ENCODE measurements at regions not wholly inside any gene's neighbourhood (a gene's known extent, or its start where the extent isn't known, plus 50 kb on each side); places are given as distances from the start of the nearest gene placed in this dataset.

GRCh38 chr21:23475281-23476219 is 2131.7 kb downstream of the MRPL39 start (continued):
- no peak for TF ChIP-seq REST (IDR thresholded peaks at IDR 0.05)
- TF ChIP-seq TAF1 (conservative IDR thresholded peaks at IDR 0.05), result no peak
- TF ChIP-seq EGR1 (IDR thresholded peaks at IDR 0.05; ENCODE audit: low read depth in 2 of 2), result no peak
- no peak for TF ChIP-seq CTCF (IDR thresholded peaks at IDR 0.05; ENCODE audit: low read depth, low read length, missing input control)

- Histone ChIP-seq H3K36me3 (ENCODE audit: control insufficient read depth in 4 of 4, insufficient read depth in 3 of 4, low read depth in 1 of 4, low read length in 3 of 4) (no peaks in the 10 kb centered on the region), H3K27me3 (ENCODE audit: control insufficient read depth in 4 of 4, insufficient read depth in 4 of 4, low read length in 3 of 4) (no peaks in the 10 kb centered on the region), H3K9ac (ENCODE audit: low read depth in 1 of 2, low read length in 2 of 2) (no peak overlapping the region), H3K4me1 (ENCODE audit: control insufficient read depth in 4 of 4, insufficient read depth in 4 of 4, low read length in 3 of 4) (no peaks in the 10 kb centered on the region), H3K27ac (ENCODE audit: low read depth in 1 of 2, low read length in 2 of 2) (no peak overlapping the region), H3K9me3 (ENCODE audit: control insufficient read depth in 4 of 4, low read length in 3 of 4) (no peaks in the 10 kb centered on the region), H3K4me3 (ENCODE audit: low read depth in 1 of 3, low read length in 3 of 3) (no peak overlapping the region)
- no peak for DNase-seq (ENCODE audit: low spot score)
- TF ChIP-seq CTCF (IDR thresholded peaks at IDR 0.05; ENCODE audit: low read depth, low read length, missing input control) (no peak), FOXA2 (IDR thresholded peaks at IDR 0.05) (no peak), NR2F2 (IDR thresholded peaks at IDR 0.05) (no peak), GABPA (IDR thresholded peaks at IDR 0.05 in 1 of 2, conservative IDR thresholded peaks at IDR 0.05 in 1 of 2) (no peak), ZBTB33 (IDR thresholded peaks at IDR 0.05) (no peak)
Observed at GRCh38 chr21:23471877-23472276, 2135.4 kb downstream of the MRPL39 start.
